Inflammatory macrophage treated with lipopolysaccharide for 4 hours (primary cell): ENCODE measurements at regions not wholly inside any gene's neighbourhood (a gene's known extent, or its start where the extent isn't known, plus 50 kb on each side); places are given as distances from the start of the nearest gene placed in this dataset.

Experiments
- DNase-seq: peaks from one replicate; pipeline ENCODE4 v3.0.0-alpha.2; 2020

DNA sequence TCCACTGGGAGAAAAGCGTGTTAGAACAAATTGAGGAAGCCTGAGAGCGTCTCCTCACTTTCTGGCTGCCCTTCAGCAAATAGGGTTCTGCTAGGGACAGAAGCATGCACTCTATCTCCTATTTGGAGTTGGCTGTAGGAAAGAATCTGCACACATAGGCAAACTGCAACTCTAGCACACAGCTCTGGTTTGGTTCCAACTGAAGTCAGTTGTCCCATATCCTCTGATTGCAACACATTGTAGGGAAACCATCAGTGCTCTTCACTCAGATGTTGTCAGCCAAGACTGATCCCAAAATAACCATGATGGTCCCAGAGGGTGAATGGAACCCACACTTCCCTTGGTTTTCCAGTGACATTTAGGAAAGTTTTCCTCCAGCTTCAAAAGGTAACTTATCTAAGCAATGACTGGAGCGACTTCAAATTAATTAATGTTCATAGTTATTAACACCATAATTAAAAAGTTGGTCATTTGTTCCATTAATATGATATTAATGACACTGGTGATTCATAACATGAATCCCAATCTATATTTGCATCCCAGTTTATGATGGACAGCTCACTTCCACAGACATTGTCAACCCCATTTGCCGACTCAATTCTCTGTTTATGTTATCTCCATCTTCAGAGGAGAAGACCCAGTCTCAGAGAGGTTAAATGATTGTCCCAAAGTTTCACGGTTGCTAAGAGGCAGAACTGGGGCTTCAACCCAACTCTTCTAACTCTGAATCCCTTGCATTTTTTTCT lies 136.7 kb upstream of the ZNF462 start:
- DNase-seq = no peak

DNA sequence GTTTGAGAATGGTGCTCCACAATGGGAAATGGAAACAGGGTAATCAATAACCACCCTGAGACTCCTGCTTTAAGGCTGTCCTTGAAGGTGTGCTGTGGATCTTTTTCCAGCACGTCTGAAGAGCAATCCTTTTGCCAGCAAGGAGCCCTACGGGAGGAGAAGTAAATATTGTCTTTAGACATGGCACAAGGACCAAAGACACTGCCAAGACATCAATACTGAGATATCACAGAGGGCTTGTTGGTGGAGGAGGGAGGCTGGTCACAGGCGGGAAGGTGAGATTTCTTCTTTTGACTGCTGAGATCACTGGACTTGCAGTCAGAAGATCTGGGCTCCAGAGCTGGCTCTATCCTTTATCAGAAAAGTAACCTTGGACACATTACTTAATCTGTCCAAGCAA lies 135.0 kb upstream of the ZNF462 start:
- no peak for DNase-seq

DNA sequence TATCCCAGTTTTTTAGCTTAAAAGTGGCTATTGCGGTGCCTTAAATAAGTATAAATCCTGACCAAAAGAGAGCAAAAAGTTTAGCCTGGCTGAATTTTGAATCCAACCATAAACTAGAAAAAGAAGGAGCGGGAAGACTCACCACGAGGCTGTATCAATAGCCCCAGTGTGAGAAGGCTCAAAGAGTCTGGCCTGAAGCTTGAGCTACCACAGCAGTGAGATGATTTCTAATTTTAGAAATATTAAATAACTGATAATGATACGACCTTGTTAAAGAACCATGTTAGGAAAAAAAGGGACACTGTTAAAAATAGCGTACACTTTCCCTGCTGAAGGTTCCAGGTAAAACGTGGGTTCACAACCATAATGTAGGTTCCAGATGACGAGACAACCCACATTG lies 134.1 kb upstream of the ZNF462 start:
- no peak for DNase-seq

DNA sequence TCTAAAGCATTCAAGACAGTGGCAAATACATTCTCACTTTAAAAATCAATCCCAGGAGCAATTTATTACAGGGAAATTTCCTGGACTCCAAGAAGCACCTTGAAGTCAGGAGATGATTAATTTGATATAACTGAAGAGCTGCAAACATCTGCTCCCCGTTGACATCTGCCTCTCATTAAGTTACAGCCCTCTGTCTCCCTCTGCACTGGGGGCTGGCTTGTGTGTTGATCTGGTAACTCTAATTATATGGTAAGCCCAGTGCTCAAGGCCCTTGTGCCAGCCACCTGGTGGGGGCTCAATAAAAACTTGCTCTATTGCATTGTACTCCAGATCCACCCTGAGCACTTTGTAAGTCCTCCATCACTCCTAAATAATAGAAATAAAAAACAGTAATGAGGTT lies 131.1 kb upstream of the ZNF462 start:
- DNase-seq = no peak

DNA sequence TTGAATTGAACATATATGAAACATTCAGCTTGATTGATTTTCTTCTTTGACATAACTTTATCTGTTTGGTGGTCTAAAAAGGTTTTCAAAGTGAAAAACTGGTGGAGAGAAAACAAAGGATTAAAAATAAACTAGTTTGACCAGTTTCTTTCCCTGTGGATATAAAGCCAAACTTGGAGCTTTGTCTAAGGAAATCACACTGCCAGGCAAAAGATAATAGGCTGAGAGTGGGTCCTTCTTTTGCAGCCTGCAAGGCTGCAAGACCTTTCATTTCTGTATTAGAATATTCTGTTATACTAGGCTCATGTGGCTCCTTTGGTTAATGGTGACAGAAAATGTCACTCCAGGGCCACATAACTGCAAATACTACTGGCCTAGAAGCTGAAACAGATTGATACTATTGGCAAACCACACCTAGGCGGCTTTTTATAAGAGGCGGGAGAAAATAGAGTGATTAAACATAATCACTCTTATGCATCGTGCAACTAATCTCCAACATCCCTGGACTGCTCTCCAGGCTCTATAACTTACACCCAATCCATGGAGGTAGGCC lies 129.1 kb upstream of the ZNF462 start:
- no peak for DNase-seq

DNA sequence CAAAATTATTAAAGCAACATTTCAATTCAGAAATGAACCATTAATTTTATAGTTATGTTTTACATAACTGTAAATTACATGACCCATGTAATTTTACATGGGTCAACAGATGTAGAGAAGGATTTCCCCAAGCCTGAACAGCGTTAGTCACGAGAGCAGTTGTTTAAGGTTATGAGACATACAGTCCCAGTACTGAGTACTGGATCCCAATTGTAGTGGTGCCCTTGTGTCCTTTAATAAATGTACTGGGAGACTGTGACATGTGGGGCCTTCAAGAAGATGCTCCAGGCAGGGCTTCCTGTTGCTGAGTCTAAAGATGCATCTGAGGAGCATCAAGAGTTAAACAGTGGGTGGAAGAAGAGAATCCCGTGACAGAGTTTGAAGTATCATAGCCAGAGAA lies 125.5 kb upstream of the ZNF462 start:
- no peak for DNase-seq

DNA sequence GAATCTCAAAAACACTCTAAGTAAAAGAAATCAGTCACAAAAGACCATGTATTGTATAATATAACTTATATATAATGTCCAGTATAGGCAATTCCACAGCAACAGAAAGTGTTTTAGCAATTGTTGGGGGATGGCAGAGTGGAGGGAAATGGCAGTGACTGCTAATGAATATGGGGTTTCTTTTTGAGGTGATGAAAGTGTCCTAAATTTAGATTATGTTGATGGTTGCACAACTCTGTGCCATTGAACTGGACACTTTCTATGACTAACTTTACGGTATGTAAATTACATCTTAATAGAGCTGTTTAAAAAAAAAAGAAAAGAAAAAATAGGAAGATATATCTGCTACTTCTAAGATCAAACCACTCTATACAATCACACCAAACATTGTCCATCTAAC lies 124.9 kb upstream of the ZNF462 start:
- DNase-seq = no peak

DNA sequence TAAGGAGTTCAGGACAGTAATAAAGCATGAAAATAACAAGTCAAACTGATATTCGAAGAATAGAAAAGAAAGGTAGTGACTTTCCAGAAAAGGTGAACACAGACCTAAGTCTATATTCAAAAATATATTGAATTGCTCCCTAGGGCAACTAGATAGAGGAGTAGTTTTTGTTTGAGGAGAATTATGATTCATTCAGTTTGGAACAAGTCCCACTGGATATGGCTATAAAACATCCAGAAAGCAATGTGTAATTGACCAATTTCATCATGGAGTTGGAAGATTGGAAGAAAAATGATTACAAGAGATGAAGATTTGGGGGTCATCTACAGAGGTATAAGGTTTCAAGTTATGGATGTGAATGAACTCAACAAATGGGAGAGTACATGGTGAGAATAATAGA lies 117.5 kb upstream of the ZNF462 start:
- no peak for DNase-seq

DNA sequence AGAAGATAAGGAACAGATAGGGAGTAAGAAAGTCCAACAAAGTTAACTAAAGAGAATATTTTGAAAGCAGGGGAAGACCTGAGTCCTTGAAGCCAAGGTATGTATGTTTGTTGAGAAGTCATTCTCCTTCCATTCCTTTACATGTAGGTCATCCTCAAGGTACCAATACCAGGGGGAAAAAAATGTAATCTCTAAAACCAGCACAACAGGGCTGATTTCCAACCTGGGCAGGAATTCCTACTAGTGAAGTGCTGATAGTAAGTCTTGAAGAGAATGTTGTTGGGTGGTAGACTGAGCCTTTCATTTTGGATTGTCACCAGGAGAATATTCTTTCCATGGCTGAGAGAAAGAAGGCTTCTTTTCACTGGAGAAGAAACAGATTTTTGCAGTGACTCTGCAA lies 117.1 kb upstream of the ZNF462 start:
- no peak for DNase-seq

DNA sequence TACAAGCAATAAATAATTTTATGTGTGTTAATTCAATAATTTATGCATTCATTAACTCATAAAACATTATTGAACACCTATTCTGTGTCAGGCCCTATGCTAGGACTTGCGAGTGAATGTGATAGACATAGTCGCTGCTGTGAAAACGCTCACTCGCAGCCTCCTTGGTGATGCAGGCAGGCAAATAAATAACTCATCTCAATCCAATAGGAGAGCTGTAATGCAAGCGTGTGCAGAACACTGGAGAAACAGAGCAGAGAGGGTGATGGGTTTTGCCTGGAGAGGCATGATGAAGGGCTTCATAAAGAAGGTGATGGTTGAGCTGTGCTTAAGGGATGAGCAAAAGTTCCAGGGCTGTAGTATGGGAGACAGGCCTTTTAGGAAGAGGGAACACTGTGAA lies 111.3 kb upstream of the ZNF462 start:
- no peak for DNase-seq

DNA sequence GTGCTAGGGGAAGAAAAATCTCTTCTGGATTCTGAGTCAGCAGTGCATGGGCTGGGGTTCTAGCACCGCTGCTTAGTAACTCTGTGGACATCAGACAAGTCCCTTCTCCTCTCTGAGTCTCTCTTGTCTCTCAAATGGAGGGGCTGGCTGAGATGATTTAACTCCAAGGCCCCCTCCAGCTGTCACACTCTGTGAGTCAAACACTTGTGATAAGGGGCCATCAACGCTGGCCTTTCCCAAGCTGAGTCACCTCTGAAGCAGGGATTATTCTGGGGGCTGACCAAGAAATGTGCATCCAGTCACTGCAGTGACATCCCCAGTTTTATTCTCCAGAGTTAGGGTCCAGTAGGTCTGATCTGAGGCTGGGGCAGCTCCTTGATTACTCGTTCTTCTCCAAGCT lies 110.4 kb upstream of the ZNF462 start:
- DNase-seq = no peak

DNA sequence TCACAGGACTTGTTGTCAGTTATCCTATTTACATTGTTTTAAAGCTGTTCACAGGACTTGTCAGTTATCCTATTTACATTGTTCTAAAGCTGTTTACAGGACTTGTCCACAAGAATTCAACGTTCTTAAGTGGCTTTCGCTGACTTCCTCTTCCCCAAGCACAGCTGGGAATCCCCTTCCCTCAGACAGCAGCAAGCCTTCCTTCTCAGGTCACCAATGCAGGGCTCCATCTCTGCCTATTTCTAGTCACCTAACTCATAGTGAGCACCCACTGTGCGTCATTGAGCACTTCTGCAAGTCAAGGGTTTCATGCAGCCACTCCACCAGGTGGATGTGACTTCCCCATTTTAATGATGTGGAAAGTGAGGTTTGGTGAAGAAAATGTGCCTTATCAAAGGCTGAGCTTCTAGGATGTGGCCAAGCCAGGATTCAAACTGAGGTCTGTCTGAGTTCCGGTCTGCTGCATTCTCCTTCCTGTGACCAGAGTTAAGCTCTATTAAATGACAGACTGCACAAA lies 109.8 kb upstream of the ZNF462 start:
- peak; percentile 24 for DNase-seq

DNA sequence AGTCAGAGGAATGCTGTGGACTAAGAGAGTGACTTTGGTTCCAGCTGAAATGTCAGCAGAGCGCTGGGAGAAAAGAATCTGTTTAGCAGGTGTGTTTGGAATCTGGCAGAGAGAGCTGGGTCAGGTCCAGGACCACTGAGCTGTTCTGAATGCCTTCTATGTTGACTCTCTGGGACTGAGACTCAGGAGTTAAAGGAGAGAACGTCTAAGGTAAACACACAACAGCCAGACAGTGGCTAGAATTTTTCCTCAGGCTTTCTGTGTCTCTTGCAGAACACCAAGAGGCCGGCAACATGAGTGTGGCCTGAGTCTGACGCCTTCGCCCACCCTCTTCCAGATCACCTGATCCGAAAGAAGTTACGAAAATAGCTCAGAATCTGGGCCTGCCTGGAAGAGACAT lies 107.2 kb upstream of the ZNF462 start:
- DNase-seq = no peak

DNA sequence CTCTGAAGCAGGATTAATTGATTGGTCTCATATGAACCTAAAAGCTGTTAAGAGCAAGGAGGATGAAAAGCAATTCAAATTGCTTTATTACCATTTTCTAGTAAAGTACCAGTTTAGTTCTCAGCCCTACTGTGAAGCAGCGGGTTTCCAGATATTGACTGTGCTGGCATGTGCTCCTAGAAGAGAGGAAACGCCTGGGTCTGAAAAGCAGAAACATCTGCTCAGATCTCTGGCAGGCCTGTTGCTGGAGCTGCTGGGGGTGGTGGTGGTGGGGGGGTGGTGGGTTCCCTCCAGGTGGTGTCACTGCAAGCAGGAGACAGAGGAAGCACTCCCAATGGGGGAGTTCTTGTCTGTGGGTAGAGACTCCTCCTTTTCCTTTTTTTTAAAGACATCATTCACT lies 105.5 kb upstream of the ZNF462 start:
- no peak for DNase-seq

DNA sequence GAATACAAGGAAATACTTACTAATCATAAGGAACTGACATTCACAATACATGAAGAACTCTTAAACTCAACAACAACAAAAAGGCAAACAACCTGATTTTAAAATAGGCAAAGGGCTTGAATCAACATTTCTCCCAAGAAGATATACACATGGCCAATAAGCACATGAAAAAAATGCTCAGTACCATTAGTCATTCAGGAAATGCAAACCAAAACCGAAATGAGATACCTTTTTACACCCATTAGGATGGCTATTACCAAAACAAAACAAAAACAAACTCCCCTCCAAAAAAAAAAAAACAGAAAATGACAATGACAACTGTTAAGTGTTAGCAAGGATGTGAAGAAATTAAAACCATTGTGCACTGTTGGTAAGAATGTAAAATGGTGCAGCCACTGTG lies 104.1 kb upstream of the ZNF462 start:
- DNase-seq = no peak

DNA sequence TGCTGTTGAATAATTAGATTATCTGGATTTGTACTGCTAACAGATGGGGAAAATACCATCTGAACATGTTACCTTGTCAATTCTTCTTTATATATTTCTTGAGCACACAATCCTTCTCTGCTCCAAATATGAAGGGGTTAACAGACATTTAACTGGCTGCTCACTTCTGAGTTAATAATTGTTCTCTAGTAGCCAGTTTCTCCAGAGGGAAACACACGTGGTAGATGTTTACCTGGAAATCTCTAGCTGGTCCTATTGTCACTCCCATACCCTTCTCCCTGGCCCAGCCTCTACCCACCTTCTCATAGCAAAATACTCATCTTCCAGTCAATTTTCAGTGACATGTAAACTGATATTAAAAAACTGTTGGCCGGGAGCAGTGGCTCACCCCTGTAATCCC lies 101.5 kb upstream of the ZNF462 start:
- no peak for DNase-seq

DNA sequence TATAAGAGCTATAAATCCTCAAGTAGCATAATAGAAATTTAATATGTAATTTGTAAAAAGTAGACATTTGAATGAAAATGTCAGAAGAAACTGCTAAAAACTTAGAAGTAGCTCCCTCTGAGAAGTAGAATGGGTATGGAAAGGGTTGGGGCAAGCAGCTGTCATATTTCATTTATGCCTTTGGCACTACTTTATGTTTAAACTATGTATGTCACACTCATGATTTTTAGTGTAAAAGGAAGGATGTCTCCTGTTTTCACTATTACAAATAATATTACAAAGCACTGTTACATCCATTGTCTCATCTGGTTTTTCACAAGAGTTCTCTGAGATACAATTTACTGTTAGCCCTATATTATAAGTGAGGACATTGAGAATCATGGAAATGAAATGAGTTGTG lies 96.3 kb upstream of the ZNF462 start:
- no peak for DNase-seq

DNA sequence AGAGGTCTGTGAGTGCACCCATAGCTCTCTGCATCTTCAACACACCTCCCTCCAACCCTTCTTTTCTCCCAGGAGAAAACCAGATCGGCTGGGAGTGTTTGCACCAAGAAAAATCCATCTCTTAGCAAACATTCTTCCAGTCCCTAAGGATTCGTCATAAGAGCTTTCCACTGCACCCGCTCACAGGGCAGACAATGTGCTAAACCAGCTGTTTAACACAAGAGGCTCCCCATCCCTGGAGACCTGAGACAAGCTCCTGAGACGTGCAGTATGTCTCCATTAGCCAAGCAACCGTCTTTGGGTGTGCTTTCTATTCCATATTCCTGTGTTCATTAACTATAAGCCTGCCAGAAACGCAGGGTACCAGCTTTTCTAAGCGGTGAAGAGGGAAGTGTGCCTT lies 93.6 kb upstream of the ZNF462 start:
- no peak for DNase-seq

DNA sequence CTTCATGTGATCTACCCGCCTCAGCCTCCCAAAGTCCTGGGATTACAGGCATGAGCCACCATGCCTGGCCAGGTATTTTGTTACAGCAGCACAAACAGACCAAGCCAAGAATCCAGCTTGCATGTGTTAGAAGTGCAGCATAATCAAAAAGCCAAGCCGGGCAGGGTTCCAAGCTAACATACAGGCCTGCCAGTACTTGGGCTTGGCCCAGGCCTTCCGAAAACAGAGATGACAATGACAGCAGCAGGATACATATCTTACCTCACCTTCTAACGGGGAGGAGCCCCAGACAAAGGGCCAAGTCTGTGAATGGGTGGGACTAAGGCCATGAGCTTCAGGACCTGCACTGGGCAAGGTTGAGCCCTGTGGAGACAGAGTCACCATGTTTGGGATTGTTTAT lies 91.4 kb upstream of the ZNF462 start:
- no peak for DNase-seq

DNA sequence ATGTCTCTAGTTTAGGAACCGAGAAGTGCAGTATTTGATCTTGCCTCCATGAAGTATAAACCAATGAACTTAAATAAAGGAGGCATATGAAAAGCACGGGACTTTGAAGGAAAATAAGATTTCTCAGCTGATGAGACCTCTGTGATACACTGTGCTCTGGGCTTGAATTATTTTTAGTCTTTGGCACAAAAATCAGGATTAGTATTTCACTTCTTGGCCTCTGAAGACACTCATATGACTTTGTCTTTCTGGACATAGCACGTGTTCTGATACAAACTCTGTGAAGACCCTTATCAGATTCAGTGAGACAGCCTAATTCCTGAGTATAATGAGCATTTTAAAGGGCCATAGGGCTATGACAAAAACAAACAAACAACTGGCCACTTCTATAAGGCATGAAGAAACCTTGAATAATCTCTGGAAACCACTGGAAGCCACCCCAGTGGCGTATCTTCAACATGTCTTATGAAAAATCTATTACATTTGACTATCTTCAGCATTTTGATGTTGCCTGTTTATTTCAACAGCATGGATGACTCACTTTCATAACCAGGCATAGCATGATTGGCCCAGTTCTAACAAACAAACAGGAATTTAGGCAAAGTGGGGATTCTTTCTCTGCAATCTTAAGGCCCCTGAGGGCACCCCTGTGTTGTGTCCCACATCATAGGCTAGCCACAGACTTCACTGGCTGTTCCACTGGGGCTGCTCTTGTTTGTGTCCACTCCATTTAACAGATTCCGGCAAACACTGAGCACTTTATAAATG lies 90.3 kb upstream of the ZNF462 start:
- no peak for DNase-seq

DNA sequence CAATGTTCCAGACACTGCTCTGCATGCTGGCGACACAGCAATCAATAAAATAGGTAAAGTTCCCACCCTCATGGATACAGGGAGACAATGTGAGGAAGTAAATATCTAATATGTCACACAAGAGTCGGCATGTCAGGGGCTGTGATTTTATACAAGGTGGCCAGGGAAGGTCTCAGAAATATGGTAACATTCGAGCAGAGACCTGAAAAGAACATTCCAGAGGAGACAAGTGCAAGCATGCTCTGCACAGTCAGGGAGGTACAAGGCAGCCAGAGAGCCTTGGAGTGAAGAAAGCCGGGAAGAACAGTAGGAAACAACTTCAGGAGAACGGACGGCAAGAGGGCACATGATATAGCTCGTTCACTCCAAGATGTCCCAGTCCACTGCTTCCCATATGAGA lies 89.2 kb upstream of the ZNF462 start:
- no peak for DNase-seq

DNA sequence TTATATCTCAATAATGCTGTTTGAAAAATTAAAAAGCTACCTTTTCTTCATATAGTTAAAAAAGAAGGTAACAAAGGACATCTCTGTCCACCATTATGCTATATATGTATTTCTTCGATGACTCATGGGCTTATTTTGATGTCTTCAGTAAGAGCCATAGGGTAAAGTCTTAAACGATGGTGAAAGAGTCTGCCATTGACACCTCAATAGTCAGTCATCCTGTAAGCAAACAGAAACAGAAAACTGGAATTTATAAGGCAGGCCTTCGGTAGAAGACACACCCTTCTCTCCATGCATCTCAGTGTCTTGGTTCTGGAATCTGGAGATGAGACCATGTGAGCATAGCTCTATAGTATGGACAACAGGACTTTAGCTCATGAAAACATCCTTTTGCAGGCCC lies 87.0 kb upstream of the ZNF462 start:
- DNase-seq = no peak

DNA sequence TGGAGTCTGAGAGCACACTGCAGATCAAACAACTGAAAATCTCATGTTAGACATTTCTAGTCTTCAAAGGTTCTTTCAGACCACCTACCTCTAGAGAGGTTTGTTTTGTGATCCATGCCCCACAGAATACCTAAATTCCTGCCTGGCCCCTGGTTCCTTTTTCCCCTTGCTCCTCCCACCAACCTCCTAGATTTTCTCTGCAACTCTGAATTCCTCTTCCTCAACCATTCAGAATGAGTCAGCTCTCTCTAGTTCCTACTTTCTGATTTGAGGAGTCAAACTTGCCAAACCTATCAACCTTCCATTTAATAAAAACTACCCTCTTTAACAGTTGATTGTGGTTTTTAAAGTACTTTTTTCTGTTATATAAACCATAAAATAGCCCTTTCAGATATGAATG lies 83.2 kb upstream of the ZNF462 start:
- DNase-seq = peak; percentile 57

DNA sequence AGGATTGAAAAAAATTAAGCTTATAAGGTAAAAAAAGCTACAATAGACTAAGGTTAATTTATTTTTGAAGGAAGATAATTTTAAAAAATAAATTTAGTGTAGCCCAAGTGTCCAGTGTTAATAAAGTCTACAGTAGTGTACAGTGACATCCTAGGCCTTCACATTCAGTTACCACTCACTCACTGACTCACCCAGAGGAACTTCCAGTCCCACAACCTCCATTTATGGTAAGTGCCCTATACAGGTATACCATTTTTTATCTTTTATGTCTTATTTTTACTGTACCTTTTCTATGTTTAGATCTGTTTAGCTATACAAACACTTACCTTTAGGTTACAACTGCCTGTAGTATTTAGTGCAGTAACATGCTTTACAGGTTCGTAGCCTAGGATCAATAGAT lies 79.8 kb upstream of the ZNF462 start:
- no peak for DNase-seq
